ENCODE measurements at regions not wholly inside any gene's neighbourhood (a gene's known extent, or its start where the extent isn't known, plus 50 kb on each side); places are given as distances from the start of the nearest gene placed in this dataset.

DNA sequence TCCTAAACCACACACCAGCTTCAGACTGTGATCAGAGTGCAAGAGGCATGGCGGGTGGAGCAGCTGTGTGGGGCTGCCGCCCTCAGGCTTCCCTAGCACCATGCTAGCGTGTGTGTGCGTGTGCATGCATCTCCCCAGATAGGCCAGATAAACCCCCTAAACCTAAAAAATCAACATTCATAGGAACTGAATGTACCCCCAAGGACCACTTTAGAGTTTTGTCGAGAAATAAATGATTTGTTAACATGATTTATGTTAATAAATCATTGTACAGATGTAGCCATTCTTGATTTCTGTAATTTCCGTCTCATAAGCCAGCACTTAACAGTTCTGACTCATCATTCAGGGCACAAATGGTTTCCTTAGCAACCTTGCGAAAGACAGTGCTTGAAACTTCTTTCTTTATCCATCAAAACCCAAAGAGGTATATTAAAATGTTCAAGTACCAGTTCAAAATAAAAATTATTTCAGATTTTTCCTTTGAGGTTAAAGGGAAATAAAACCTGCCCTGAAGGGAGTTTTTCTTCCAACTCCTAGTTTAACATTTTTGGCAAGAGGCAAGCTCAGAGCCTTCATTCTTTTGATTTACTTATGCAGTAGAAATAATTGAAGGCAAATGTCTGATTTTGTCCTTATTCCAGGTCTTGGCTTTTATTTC lies 206.2 kb upstream of the RGS6 start:
- H3K27ac Mint-ChIP-seq = peak overlapping the region in 1 of 3 donors; percentile 35
- H3K4me1 Mint-ChIP-seq = no peaks in the 10 kb centered on the region
- H3K36me3 Mint-ChIP-seq = peaks cover 10% of the 10 kb centered on the region
- H3K27me3 Mint-ChIP-seq = no peaks in the 10 kb centered on the region
- no peak overlapping the region for H3K4me3 Mint-ChIP-seq
- H3K9me3 Mint-ChIP-seq = no peaks in the 10 kb centered on the region

DNA sequence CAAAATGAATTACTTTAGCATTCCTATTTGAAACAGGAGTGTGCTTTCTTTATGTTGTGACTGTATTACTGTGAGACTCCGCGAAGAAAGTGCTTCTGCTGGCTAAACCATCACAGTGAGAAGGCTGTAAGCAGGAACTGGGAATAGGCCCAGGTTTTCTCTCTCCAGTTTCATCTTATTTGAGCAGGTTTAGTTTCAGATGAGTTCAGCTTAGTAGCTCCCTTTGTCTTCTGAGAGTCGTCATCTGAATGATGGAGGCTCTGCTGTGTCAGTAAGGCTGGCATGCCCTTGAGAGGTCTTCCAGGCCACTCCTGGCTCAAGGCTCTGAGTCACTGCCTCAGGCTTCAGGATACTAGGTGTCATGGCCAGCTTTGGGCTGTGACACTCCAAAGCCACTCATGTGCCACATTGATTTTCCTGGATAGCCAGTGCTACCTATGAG lies 205.6 kb upstream of the RGS6 start:
- Mint-ChIP-seq H3K36me3 (peaks cover 8% of the 10 kb centered on the region), H3K4me3 (no peak overlapping the region), H3K9me3 (no peaks in the 10 kb centered on the region), H3K4me1 (no peaks in the 10 kb centered on the region), H3K27me3 (no peaks in the 10 kb centered on the region), H3K27ac (no peak overlapping the region)

DNA sequence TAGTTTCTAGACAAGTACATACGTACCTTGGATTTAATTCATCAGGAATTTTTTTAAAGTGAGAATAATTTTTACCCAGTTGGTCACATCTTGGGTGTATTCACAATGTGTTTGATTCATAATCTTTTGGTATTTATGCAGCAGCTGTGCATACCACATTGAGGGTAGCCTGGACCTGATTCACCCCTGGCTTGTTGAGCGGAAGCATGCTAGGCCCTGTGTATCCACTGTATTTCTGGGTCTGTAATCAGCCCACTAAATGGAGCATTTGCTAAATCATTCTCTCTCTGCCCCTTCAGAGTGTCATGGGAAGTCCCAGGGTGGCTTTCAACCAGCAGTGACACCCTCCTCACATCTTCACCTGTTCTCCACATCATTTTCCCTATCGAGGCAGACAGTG lies 203.8 kb upstream of the RGS6 start:
- H3K27me3 Mint-ChIP-seq = no peaks in the 10 kb centered on the region
- no peaks in the 10 kb centered on the region for H3K4me1 Mint-ChIP-seq
- H3K4me3 Mint-ChIP-seq = no peak overlapping the region
- H3K36me3 Mint-ChIP-seq = peaks cover 8% of the 10 kb centered on the region
- H3K27ac Mint-ChIP-seq = peak overlapping the region in 1 of 3 donors; percentile 64
- H3K9me3 Mint-ChIP-seq = no peaks in the 10 kb centered on the region

DNA sequence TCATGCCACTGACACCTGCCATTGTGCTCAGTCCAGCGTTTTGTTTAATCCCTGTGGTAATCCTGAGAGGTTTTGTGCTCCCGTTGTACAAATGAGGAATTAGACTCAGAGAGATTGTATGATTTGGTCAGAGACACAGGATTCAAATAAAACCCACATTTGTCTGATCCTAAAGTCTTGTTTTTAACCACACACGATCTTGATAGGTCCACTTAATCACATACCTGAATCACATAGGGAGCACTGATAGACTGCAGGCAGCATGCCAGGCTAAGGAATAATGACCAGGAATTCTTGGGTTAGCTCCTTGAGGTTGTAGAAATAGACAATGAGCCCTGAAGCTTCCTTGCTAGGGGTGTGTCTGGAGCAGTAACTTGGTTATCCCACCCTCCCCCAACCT lies 202.6 kb upstream of the RGS6 start:
- no peaks in the 10 kb centered on the region for H3K4me1 Mint-ChIP-seq
- H3K27ac Mint-ChIP-seq = no peak overlapping the region
- H3K9me3 Mint-ChIP-seq = no peaks in the 10 kb centered on the region
- H3K27me3 Mint-ChIP-seq = no peaks in the 10 kb centered on the region
- H3K36me3 Mint-ChIP-seq = peaks cover 8% of the 10 kb centered on the region
- H3K4me3 Mint-ChIP-seq = no peak overlapping the region

DNA sequence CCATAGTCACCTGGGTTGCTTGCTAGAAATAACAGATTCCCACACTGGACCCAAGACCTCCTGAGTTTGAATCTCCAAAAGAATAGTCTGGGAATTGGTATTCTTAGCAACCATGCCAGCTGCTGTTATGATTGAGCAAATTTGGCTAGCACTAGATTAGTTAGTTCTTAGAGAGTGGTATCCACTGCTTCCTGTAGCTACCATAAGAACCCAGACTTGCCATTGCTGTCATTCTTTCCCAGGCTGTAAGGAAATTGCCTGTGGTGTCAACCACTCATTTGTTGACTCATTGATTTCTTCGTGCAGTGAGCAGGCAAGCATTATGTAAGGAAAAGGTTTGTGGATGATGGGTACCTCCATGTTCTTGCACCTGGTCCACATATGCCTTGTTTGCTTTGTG lies 201.8 kb upstream of the RGS6 start:
- Mint-ChIP-seq H3K27me3 (no peaks in the 10 kb centered on the region), H3K36me3 (peaks cover 8% of the 10 kb centered on the region), H3K9me3 (no peaks in the 10 kb centered on the region), H3K4me3 (no peak overlapping the region), H3K4me1 (no peaks in the 10 kb centered on the region), H3K27ac (no peak overlapping the region)

DNA sequence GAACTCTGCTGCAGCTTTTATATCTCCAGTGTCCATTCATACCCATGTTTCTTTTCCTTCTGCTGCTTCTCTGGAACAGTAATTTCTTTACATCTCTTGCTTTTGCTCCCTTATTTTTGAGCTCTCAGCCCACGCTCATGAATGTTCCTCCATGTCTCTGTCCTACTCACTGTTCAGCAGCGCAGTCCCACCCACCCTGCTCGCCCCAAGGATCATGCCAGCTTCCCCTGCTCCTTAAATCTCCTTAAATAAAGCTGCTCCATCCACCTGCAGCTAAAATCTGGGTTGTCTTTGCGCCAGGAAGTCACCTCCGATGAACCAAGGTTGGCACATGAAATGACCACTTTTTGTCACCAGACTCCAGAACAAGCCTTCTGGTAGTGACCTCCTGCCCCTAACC lies 201.1 kb upstream of the RGS6 start:
- H3K27ac Mint-ChIP-seq = peak overlapping the region in 1 of 3 donors; percentile 41
- peaks cover 10% of the 10 kb centered on the region for H3K36me3 Mint-ChIP-seq
- no peaks in the 10 kb centered on the region for H3K27me3 Mint-ChIP-seq
- no peak overlapping the region for H3K4me3 Mint-ChIP-seq
- H3K4me1 Mint-ChIP-seq = no peaks in the 10 kb centered on the region
- H3K9me3 Mint-ChIP-seq = no peaks in the 10 kb centered on the region

DNA sequence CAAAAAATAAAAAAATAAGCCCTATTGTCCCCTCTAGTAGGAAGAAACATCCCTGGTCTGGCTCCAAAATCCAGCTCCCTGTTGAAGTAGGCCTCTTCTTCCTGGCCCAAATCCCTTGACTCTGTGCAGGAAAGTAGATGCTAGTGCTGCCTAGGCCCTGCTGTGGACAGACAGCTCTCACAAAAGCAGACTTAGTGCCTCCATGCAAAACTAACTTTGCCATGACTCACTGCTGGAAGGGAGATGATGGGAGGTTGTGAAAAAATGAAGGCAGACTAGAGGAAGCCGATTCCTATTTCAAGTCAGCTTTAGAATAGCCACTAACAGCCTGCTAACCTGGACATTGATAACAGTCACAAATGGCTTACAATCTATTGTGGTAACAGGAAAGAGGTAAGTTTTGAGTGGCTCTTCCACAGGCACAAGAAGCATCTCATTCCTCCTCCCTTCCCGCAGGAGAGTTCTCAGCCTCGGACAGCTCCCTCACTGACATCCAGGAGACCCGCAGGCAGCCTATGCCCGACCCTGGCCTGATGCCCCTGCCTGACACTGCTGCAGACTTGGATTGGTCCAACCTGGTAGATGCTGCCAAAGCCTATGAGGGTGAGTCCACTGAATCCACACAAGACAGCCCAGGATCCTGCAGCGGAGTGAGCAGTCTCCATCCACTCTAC lies 198.9 kb upstream of the RGS6 start:
- Mint-ChIP-seq H3K9me3 (no peaks in the 10 kb centered on the region), H3K4me1 (no peaks in the 10 kb centered on the region), H3K4me3 (peak overlapping the region in 1 of 4 donors; percentile 82), H3K27me3 (no peaks in the 10 kb centered on the region), H3K36me3 (peaks cover 10% of the 10 kb centered on the region), H3K27ac (no peak overlapping the region)

DNA sequence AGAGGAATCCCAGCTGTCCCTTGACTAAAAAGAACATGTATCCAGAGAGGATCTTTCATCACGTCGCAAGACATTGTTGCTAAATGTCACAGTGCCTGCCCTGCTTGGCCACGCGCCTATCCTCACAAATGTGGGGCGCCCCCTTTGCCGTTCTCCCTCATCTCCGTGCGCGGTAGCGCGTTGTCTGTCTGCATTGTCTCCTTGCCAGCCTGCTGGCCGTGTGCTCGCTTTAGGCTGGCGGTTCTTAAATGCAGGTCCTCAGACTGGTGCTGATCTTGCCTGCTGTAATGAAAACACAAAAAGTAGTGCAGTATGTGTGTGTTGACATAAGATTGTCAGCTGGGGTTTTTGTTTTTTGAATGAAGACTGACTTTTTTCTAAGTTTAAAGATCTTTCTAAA lies 198.2 kb upstream of the RGS6 start:
- Mint-ChIP-seq H3K9me3 (no peaks in the 10 kb centered on the region), H3K27me3 (no peaks in the 10 kb centered on the region), H3K27ac (no peak overlapping the region), H3K36me3 (peaks cover 10% of the 10 kb centered on the region), H3K4me1 (no peaks in the 10 kb centered on the region), H3K4me3 (no peak overlapping the region)

DNA sequence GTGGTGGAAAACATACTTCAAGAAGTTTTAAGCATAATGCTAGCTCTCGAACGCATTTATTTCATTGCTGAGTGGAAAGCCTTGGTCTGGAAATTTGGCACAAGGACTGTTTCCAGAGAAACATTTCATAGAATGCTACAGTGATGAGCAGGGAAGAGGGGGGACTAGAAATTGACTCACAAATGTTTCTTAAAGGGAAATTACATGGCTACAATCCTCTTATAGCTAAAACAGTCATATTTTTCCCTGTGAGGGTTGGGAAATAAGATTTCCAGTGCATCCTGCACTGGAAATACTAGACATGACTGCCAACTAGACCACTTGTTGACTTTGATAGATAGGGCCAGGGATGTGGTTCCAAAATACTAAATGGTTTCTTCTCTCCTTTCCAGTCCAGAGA lies 197.3 kb upstream of the RGS6 start:
- peaks cover 10% of the 10 kb centered on the region for H3K36me3 Mint-ChIP-seq

DNA sequence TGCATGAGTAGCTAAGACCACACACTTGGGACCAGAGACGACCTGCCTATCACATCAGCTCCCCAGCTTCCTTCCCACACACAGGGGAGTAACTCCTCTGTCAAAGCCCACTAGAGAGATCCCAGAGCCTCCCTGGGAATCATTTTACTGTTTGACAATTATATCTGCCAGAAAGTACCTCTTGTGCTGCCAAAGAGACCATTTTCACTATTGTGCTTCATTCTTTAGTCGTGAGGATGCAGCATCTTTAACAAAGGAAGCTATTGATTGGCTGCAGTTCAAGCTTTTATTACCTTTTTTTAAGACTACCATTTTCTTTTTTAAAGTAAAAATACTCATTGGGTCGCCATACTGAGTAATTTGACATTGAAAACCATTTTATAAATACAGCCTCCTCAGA lies 194.5 kb upstream of the RGS6 start:
- H3K36me3 Mint-ChIP-seq = peaks cover 7% of the 10 kb centered on the region

More for the DNA sequence above, 197.3 kb upstream of the RGS6 start:
- Mint-ChIP-seq H3K27ac (peak overlapping the region in 1 of 3 donors; percentile 28), H3K9me3 (no peaks in the 10 kb centered on the region), H3K4me1 (no peaks in the 10 kb centered on the region), H3K4me3 (no peak overlapping the region), H3K27me3 (no peaks in the 10 kb centered on the region)

DNA sequence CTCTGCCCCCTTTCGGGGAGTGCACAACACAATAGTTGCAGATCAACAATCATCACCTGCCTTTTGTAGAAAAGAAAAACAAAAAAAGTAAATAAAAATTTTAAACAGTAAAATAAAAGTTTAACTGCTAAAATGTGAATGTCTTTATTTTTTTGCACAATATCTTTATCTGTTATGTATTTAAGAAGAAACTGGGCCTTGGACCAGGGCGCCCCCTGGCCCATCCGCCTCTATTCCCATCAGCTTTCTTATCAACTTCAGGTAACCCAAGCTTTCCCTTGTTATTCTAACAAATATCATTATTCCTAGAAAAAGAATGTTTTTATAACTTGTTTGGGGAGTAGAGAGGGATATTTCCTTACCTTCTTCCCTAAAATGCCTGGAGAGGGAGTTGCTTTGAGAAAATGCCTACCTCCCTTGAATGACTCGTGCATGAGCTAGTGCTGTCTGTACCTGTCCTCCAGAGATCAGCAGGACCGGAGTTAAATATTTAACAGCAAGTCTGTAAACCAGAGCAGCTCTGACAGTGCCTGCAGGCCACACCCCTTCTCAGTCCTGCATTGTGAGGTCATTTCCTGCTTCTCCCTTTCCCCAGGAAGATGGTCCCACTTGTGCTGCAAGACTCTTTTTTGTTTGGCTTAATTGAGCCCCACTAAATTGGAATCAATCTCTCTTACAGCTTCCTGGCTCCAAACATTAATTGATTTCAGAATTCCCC lies 192.8 kb upstream of the RGS6 start:
- H3K27me3 Mint-ChIP-seq = no peaks in the 10 kb centered on the region
- H3K4me1 Mint-ChIP-seq = no peaks in the 10 kb centered on the region
- no peaks in the 10 kb centered on the region for H3K9me3 Mint-ChIP-seq
- H3K27ac Mint-ChIP-seq = peak overlapping the region in 1 of 3 donors; percentile 14
- peaks cover 6% of the 10 kb centered on the region for H3K36me3 Mint-ChIP-seq
- H3K4me3 Mint-ChIP-seq = no peak overlapping the region

More for the DNA sequence above, 194.5 kb upstream of the RGS6 start:
- no peaks in the 10 kb centered on the region for H3K4me1 Mint-ChIP-seq
- H3K27me3 Mint-ChIP-seq = no peaks in the 10 kb centered on the region
- no peak overlapping the region for H3K4me3 Mint-ChIP-seq
- H3K9me3 Mint-ChIP-seq = no peaks in the 10 kb centered on the region
- H3K27ac Mint-ChIP-seq = peak overlapping the region in 1 of 3 donors; percentile 75

DNA sequence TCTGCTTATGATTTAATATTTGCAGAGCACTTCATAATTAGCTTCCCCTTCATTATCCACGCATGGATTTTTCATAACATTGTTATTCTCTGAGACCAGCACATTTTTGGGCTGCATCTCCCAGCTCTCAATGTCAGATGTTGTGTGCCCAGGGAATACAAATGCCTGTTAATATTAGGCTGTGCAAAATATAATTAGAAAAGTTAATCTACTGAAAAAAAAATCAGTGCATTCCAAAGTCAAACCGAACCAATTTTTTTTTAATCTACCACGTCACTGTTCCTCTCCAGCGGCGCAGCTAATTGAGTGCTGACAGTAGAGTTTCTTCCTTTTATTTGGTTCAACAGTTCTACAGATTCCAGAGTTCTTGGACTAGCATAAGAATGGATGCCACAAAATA lies 191.0 kb upstream of the RGS6 start:
- Mint-ChIP-seq H3K4me1 (no peaks in the 10 kb centered on the region), H3K36me3 (peaks cover 4% of the 10 kb centered on the region), H3K4me3 (no peak overlapping the region), H3K9me3 (no peaks in the 10 kb centered on the region), H3K27me3 (peaks cover 3% of the 10 kb centered on the region), H3K27ac (no peak overlapping the region)

DNA sequence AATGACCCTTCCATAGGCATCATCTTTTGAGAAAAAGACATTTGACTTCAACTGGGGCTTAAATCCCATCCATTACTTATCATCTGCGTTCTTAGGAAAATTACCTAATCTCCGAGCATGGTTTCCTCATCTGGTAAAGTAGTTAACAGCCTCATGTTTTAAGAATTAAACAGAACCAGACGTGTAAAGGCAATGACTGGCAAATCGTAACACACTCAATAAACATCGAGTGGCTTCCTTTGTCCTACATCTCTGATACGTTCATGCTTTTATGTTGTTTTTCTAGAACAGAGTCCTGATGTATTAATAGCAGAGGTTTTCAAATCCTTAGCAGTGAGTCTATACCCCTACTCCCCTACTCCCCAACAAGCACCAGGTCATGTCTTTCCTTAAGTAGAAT lies 189.7 kb upstream of the RGS6 start:
- peaks cover 6% of the 10 kb centered on the region for H3K36me3 Mint-ChIP-seq
- H3K27me3 Mint-ChIP-seq = peaks cover 3% of the 10 kb centered on the region
- H3K9me3 Mint-ChIP-seq = peaks cover 0 to 1% (median 0%) of the 10 kb centered on the region in 3 donors
- no peak overlapping the region for H3K4me3 Mint-ChIP-seq
- no peaks in the 10 kb centered on the region for H3K4me1 Mint-ChIP-seq
- H3K27ac Mint-ChIP-seq = no peak overlapping the region

DNA sequence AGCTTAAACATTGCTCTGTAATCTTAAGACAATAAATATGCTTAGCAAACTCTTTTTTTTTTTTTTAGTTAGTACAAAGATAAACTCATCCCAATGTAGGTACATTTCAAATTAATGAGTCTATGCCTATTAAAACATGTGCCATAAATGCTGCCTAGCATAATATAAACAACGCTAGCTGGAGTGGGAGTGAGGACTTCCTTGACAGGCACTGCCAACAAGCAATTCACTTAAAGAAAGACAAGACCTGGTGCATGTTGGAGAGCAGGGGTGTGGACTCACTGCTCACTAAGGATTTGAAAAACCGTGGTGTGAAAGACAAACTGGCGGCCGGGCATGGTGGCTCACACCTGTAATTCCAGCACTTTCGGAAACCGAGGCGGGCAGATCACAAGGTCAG lies 187.2 kb upstream of the RGS6 start:
- Mint-ChIP-seq H3K27me3 (peaks cover 3% of the 10 kb centered on the region), H3K4me1 (no peaks in the 10 kb centered on the region), H3K9me3 (peaks cover 0 to 7% (median 1%) of the 10 kb centered on the region in 3 donors), H3K4me3 (no peak overlapping the region), H3K27ac (no peak overlapping the region), H3K36me3 (peaks cover 6% of the 10 kb centered on the region)

DNA sequence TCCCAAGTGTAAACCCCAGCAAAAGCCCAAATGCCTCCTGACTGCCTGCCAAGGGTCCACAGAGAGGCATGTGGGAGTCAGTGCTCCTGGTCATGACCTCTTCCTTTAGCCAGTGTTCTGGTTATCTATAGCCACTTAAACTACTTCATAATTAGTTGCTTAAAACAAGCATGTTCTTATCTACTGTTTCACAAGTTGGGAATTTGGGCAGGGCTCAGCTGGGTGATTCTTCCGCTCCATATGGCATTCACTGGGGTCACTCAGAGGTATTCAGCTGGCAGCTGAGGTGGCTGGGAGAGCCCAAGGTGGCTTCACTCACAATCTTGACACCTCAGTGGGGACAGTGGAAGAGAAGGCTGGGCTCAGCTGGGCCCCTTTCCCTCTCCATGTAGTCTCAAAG lies 184.0 kb upstream of the RGS6 start:
- no peak overlapping the region for H3K27ac Mint-ChIP-seq
- H3K4me3 Mint-ChIP-seq = no peak overlapping the region
- peaks cover 6% of the 10 kb centered on the region for H3K36me3 Mint-ChIP-seq

More for the DNA sequence above, 184.0 kb upstream of the RGS6 start:
- H3K4me1 Mint-ChIP-seq = no peaks in the 10 kb centered on the region
- peaks cover 3% of the 10 kb centered on the region for H3K27me3 Mint-ChIP-seq
- H3K9me3 Mint-ChIP-seq = peaks cover 0 to 7% (median 1%) of the 10 kb centered on the region in 3 donors

Measured in IgD-negative memory B cell (primary cell).